Activated naive CD8-positive, alpha-beta T cell treated with anti-CD3 and anti-CD28 coated beads for 36 hours (primary cell): ENCODE measurements at regions not wholly inside any gene's neighbourhood (a gene's known extent, or its start where the extent isn't known, plus 50 kb on each side); places are given as distances from the start of the nearest gene placed in this dataset.

Experiments used
- DNase-seq: peaks from one replicate; pipeline ENCODE4 v3.0.0; 2021
- H3K27ac Mint-ChIP-seq: one replicate; pipeline ENCODE4 v1.8.0; 2022; ENCODE audit warnings: mild to moderate bottlenecking, moderate library complexity, mixed read lengths
- H3K27me3 Mint-ChIP-seq: one replicate; pipeline ENCODE4 v1.8.0; 2022; ENCODE audit warnings: mild to moderate bottlenecking, mixed read lengths
- H3K36me3 Mint-ChIP-seq: one replicate; pipeline ENCODE4 v1.8.0; 2021; ENCODE audit warnings: mild to moderate bottlenecking, mixed read lengths
- H3K4me1 Mint-ChIP-seq: one replicate; pipeline ENCODE4 v1.8.0; 2021; ENCODE audit warnings: mixed read lengths
- H3K4me3 Mint-ChIP-seq: one replicate; pipeline ENCODE4 v1.8.0; 2022; ENCODE audit warnings: mild to moderate bottlenecking, moderate library complexity, mixed read lengths
- H3K9me3 Mint-ChIP-seq: one replicate; pipeline ENCODE4 v1.8.0; 2022; ENCODE audit warnings: mixed read lengths

DNA sequence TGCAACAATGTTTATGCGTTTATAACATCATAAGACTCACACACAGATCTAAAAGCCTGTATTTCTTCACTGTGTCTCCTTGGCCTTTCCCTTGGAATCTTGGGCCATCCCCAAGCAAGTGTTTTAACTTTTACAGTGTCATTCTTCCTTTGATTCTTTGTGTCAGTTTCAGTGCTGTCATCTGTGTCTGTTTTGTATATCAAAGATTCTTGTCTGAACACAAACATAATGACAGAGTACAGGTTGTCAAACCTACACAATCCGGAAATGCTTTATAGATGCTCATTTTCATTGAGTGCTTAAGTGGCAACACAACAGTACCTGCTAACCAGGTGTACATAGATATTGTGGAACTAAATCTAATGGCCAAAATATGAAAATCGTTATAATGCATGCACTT is 1500.0 kb downstream of the TECRL start:
- no peak overlapping the region for H3K27ac Mint-ChIP-seq
- H3K4me1 Mint-ChIP-seq, result no peaks in the 10 kb centered on the region
- no peak overlapping the region for H3K4me3 Mint-ChIP-seq
- no peaks in the 10 kb centered on the region for H3K36me3 Mint-ChIP-seq
- no peaks in the 10 kb centered on the region for H3K27me3 Mint-ChIP-seq
- DNase-seq, result no peak
- H3K9me3 Mint-ChIP-seq, result peaks cover 4% of the 10 kb centered on the region

DNA sequence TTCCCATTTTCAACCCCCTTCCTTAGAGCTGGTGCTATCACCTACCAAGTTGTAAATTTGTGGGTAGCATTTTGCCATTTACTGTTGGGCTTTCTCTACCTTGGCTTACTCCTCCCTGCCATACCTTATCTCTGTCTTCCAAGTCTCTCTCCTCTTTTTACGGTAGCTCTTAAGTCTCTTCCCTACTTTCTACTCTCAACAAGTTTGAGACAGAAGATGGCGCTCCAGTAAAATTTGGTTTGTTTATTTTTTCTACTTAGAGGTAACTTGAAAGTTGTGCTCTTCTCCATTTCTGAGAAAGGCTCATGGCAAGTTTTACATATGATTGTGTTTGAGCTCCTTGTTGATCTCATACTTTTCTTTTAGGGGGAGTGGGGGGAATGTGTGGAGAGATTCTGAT is 1508.1 kb downstream of the TECRL start:
- Mint-ChIP-seq H3K9me3 (peaks cover 9% of the 10 kb centered on the region), H3K27ac (no peak overlapping the region)

DNA sequence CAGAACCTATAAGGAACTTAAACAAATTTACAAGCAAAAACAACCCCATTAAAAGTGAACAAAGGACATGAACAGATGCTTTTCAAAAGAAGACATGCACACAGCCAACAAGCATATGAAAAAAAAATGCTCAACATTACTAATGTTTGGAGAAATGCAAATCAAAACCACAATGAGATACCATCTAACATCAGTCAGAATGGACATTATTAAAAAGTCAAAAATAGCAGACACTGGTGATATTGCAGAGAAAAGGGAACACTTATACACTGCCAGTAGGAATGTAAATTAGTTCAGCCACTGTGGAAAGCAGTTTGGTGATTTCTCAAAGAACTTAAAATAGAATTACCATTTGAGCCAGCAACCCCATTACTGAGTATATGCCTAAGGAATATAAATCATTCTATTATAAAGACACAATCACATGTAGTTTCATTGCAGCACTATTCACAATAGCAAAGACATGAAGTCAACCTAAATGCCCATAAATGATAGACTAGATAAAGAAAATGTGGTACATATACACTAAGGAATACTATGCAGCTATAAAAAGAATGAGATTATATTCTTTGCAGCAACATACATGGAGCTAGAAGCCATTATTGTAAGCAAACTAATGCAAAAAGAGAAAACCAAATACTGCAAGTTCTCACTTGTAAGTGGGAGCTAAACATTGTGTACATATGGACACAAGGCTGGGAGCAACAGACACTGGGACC is 1509.4 kb downstream of the TECRL start:
- no peaks in the 10 kb centered on the region for H3K36me3 Mint-ChIP-seq
- H3K4me1 Mint-ChIP-seq, result no peaks in the 10 kb centered on the region
- H3K4me3 Mint-ChIP-seq, result no peak overlapping the region
- no peak overlapping the region for H3K27ac Mint-ChIP-seq
- no peaks in the 10 kb centered on the region for H3K27me3 Mint-ChIP-seq
- peaks cover 9% of the 10 kb centered on the region for H3K9me3 Mint-ChIP-seq
- no peak for DNase-seq

More for the DNA sequence above, 1508.1 kb downstream of the TECRL start:
- Mint-ChIP-seq H3K4me1 (no peaks in the 10 kb centered on the region), H3K27me3 (no peaks in the 10 kb centered on the region), H3K36me3 (no peaks in the 10 kb centered on the region), H3K4me3 (no peak overlapping the region)
- DNase-seq, result no peak

DNA sequence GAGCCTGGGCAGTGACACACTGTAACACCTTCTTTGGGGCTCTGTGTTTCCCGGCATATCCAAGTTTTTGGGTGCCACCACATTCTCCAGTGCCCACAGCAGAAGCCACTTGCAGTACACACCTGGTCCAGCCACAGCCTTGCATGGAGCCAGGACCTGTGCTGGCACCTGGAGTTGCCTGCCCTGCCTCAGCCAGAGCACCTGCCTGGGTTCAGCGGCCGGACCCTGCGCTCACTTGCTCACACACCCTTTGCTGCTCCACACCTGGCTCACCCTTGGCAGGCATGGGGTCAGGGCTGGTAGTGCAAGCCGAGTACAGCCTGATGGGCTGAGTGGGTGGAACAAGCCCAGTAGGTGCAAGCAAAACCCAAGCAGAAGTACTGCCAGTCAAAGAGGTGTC is 1511.1 kb downstream of the TECRL start:
- Mint-ChIP-seq H3K27me3 (no peaks in the 10 kb centered on the region), H3K27ac (no peak overlapping the region), H3K4me3 (no peak overlapping the region), H3K4me1 (no peaks in the 10 kb centered on the region), H3K36me3 (no peaks in the 10 kb centered on the region), H3K9me3 (peaks cover 9% of the 10 kb centered on the region)
- no peak for DNase-seq

GRCh38 chr4:62896721-62897120 is 1512.5 kb downstream of the TECRL start:
- Mint-ChIP-seq H3K27ac (no peak overlapping the region), H3K4me3 (no peak overlapping the region), H3K36me3 (no peaks in the 10 kb centered on the region), H3K9me3 (peaks cover 7% of the 10 kb centered on the region), H3K4me1 (no peaks in the 10 kb centered on the region), H3K27me3 (no peaks in the 10 kb centered on the region)
- DNase-seq, result no peak

DNA sequence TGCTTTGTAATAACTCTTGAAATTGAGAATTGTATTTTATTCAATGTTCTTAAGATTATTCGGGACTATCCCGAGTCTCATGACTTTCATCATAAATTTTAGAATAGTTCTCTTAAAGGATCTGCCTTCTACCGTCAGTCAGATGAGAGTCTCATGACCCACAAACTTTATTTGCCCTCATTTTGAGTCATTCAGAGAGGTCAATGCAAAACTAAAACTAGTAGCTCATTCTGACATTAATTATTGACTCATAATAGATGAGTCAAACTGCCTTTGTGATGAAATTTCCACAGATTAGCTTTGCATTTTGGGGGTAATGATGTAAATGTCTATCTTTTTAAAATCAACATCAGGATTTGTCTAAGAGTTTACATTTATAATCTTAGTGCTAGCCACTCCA is 1527.3 kb downstream of the TECRL start:
- Mint-ChIP-seq H3K4me3 (no peak overlapping the region), H3K9me3 (peaks cover 4% of the 10 kb centered on the region)

GRCh38 chr4:62881210-62881609 is 1528.0 kb downstream of the TECRL start:
- DNase-seq, result no peak
- H3K36me3 Mint-ChIP-seq, result no peaks in the 10 kb centered on the region
- H3K27ac Mint-ChIP-seq, result no peak overlapping the region
- no peaks in the 10 kb centered on the region for H3K4me1 Mint-ChIP-seq
- no peaks in the 10 kb centered on the region for H3K27me3 Mint-ChIP-seq
- H3K4me3 Mint-ChIP-seq, result no peak overlapping the region
- peaks cover 2% of the 10 kb centered on the region for H3K9me3 Mint-ChIP-seq

More for the DNA sequence above, 1527.3 kb downstream of the TECRL start:
- Mint-ChIP-seq H3K36me3 (no peaks in the 10 kb centered on the region), H3K27me3 (no peaks in the 10 kb centered on the region), H3K27ac (no peak overlapping the region), H3K4me1 (no peaks in the 10 kb centered on the region)
- DNase-seq, result no peak

GRCh38 chr4:62872856-62873255 is 1536.4 kb downstream of the TECRL start:
- DNase-seq, result no peak
- Mint-ChIP-seq H3K27me3 (no peaks in the 10 kb centered on the region), H3K4me3 (no peak overlapping the region), H3K36me3 (no peaks in the 10 kb centered on the region), H3K9me3 (peaks cover 8% of the 10 kb centered on the region), H3K27ac (no peak overlapping the region), H3K4me1 (no peaks in the 10 kb centered on the region)

- DNase-seq, result no peak
- Mint-ChIP-seq H3K36me3 (no peaks in the 10 kb centered on the region), H3K4me1 (no peaks in the 10 kb centered on the region)
Measured at GRCh38 chr4:62871078-62871477, 1538.2 kb downstream of the TECRL start.

DNA sequence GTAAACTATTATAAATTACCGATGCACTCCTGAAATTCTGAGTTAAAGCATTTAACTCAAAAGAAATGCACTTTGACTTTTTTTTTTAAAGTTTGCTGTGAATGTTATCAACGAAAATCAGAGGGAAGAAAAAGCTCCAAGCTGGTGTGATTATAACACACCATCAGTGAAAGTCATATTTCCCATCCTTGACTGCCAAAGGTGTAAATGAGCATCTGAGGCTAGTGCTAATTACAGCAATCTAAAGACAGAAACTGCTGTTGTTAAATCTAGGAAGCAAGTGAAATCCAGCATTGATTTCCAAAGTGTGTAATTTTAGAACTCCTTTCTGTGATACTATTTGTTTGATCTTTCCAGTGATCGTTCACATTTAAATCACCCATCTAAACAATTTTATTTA is 1538.8 kb downstream of the TECRL start:
- DNase-seq, result no peak
- Mint-ChIP-seq H3K36me3 (no peaks in the 10 kb centered on the region), H3K4me3 (no peak overlapping the region), H3K27me3 (no peaks in the 10 kb centered on the region), H3K4me1 (no peaks in the 10 kb centered on the region), H3K9me3 (peaks cover 8% of the 10 kb centered on the region), H3K27ac (no peak overlapping the region)

More at GRCh38 chr4:62871078-62871477, 1538.2 kb downstream of the TECRL start:
- Mint-ChIP-seq H3K4me3 (no peak overlapping the region), H3K27me3 (no peaks in the 10 kb centered on the region), H3K27ac (no peak overlapping the region), H3K9me3 (peaks cover 8% of the 10 kb centered on the region)

DNA sequence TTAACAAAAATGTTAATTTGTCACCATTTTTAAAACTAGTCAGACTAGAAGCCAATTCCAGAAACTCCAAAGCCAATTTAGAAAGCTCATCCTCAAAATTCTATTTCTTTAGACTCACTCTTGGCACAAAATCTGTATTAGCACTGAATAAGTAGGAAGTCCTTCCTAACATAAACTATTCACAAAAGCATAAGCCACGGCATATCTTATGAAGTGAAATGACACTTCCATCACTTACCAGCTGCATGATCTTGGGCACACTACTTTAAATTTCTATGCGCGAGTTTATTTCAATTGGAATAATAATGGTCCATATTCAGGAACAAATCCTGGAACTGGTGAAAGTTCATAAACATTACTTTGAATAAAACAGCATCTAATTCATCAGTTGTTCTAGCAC is 1544.0 kb downstream of the TECRL start:
- Mint-ChIP-seq H3K27ac (no peak overlapping the region), H3K36me3 (no peaks in the 10 kb centered on the region), H3K27me3 (no peaks in the 10 kb centered on the region), H3K4me1 (no peaks in the 10 kb centered on the region), H3K9me3 (peaks cover 2% of the 10 kb centered on the region), H3K4me3 (no peak overlapping the region)
- DNase-seq, result no peak

DNA sequence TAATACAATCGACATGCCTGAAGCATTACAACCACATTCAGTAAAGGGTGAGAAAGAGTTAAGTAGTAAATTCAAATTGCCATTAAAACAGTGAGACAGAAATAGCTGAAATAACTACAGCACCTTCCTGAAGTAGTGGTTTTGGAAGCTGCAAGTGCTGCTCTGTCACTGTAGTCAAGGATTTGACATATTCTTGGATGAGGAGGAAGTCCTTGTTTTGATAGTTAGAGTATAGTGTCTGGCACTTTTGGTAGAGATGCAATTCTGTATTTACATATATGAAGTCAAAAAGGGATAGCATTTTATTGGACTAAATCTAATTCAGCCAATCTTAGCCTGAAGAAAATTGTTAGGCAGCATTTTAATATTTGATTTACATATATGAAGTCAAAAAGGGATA is 1559.6 kb downstream of the TECRL start:
- Mint-ChIP-seq H3K36me3 (no peaks in the 10 kb centered on the region), H3K4me3 (no peak overlapping the region), H3K4me1 (no peaks in the 10 kb centered on the region), H3K27me3 (no peaks in the 10 kb centered on the region), H3K27ac (no peak overlapping the region), H3K9me3 (peaks cover 2% of the 10 kb centered on the region)
- DNase-seq, result no peak

DNA sequence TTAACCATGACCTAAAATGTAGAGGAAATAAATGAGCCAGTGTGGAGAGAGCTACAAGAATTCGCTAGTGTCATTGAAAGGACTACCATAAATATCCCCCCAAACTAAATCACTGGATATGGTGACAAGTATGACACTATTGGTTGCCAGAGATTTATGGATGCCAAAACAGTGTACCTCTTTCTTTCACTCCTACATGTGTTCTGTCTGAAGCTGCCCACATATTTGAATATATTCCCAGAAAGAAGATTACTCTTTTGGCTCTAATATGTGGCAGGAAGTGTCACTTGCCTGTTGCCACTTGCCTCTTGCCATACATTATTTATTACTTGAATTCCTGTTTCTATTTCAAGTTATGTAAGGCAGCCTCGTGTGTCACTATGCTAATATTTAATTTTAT is 1573.6 kb downstream of the TECRL start:
- no peaks in the 10 kb centered on the region for H3K4me1 Mint-ChIP-seq
- no peak overlapping the region for H3K4me3 Mint-ChIP-seq
- H3K36me3 Mint-ChIP-seq, result no peaks in the 10 kb centered on the region
- no peak for DNase-seq
- peaks cover 5% of the 10 kb centered on the region for H3K9me3 Mint-ChIP-seq
- no peak overlapping the region for H3K27ac Mint-ChIP-seq
- no peaks in the 10 kb centered on the region for H3K27me3 Mint-ChIP-seq

GRCh38 chr4:62822306-62822705 is 1586.9 kb downstream of the TECRL start:
- Mint-ChIP-seq H3K36me3 (no peaks in the 10 kb centered on the region), H3K4me1 (no peaks in the 10 kb centered on the region), H3K4me3 (no peak overlapping the region), H3K9me3 (peaks cover 13% of the 10 kb centered on the region), H3K27me3 (no peaks in the 10 kb centered on the region), H3K27ac (no peak overlapping the region)
- DNase-seq, result no peak

DNA sequence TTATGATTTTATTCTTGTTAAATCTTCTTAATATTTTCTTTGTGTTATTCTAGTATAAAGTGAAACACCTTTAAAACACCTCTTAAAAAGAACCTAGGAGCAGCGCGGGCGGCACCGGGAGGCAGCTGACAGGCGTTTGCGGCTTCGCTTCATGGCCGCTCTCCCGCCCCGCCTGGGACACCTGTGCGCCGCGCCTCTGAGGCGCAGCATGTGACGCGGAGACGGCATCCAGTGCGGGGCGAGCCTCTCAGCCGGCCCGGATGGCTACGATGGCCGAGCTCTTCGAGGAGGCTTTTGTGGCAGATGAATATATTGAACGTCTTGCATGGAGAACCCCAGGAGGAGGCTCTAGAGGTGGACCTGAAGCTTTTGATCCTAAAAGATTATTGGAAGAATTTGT is 1592.7 kb downstream of the TECRL start:
- no peaks in the 10 kb centered on the region for H3K27me3 Mint-ChIP-seq
- no peaks in the 10 kb centered on the region for H3K4me1 Mint-ChIP-seq
- peaks cover 2% of the 10 kb centered on the region for H3K9me3 Mint-ChIP-seq
- DNase-seq, result no peak
- H3K27ac Mint-ChIP-seq, result no peak overlapping the region
- H3K4me3 Mint-ChIP-seq, result no peak overlapping the region
- H3K36me3 Mint-ChIP-seq, result no peaks in the 10 kb centered on the region

DNA sequence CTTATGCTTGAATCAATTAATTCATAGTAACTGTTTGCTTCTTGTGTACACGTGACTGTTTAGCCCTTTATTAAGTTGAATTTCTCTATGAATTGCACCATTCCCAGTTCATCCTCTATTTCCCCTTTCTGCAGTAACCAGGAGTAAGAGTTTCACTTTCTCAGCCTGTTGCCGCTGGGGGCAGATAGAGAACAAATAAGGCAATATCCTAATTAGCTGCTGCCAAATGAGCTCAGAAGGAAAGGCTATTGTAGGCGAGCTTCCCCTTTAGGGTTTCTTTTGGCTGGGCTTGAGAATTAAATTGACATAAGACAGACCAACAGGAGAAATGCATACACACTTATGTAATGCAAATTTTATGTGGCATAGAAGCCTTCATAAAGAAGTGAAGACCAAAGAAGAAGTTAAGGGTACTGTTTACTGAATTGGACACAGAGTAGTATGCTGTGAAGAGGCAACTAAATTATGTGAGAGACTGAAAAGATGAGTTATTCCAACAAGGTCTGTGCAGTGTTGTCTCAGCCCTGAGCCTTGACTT is 1594.7 kb downstream of the TECRL start:
- DNase-seq, result no peak
- no peak overlapping the region for H3K4me3 Mint-ChIP-seq
- no peaks in the 10 kb centered on the region for H3K27me3 Mint-ChIP-seq
- no peak overlapping the region for H3K27ac Mint-ChIP-seq
- H3K9me3 Mint-ChIP-seq, result no peaks in the 10 kb centered on the region
- H3K36me3 Mint-ChIP-seq, result no peaks in the 10 kb centered on the region
- no peaks in the 10 kb centered on the region for H3K4me1 Mint-ChIP-seq
